ENCODE measurements at regions not wholly inside any gene's neighbourhood (a gene's known extent, or its start where the extent isn't known, plus 50 kb on each side); places are given as distances from the start of the nearest gene placed in this dataset.

DNA sequence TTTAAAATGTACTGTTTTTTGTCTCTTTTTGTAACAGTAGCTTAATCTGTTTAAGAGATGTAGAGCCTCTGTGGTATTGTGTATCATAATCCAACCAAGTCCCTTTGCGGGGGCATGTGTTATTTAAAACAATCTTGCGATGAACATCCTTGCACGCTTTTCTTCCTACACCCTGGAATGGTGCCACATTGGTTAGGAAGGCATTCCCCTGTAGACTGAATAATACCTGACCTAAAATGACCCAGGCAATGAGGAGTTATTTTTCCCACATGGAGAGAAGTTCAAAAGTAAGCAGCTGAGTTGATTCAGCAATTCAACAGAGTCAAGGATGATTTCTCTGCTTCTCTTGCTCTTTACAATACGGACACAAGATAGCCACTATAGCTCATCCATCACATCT is 142.0 kb upstream of the PMEPA1 start:
- TF ChIP-seq, protein P1, sequence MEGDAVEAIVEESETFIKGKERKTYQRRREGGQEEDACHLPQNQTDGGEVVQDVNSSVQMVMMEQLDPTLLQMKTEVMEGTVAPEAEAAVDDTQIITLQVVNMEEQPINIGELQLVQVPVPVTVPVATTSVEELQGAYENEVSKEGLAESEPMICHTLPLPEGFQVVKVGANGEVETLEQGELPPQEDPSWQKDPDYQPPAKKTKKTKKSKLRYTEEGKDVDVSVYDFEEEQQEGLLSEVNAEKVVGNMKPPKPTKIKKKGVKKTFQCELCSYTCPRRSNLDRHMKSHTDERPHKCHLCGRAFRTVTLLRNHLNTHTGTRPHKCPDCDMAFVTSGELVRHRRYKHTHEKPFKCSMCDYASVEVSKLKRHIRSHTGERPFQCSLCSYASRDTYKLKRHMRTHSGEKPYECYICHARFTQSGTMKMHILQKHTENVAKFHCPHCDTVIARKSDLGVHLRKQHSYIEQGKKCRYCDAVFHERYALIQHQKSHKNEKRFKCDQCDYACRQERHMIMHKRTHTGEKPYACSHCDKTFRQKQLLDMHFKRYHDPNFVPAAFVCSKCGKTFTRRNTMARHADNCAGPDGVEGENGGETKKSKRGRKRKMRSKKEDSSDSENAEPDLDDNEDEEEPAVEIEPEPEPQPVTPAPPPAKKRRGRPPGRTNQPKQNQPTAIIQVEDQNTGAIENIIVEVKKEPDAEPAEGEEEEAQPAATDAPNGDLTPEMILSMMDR (IDR thresholded peaks at IDR 0.05; ENCODE audit: low read length), result no peak
- TF ChIP-seq EZH2 (IDR thresholded peaks at IDR 0.05; ENCODE audit: borderline replicate concordance, low read length), result no peak

Measured in OCI-LY1 (cell line).